ENCODE measurements at regions not wholly inside any gene's neighbourhood (a gene's known extent, or its start where the extent isn't known, plus 50 kb on each side); places are given as distances from the start of the nearest gene placed in this dataset.

DNA sequence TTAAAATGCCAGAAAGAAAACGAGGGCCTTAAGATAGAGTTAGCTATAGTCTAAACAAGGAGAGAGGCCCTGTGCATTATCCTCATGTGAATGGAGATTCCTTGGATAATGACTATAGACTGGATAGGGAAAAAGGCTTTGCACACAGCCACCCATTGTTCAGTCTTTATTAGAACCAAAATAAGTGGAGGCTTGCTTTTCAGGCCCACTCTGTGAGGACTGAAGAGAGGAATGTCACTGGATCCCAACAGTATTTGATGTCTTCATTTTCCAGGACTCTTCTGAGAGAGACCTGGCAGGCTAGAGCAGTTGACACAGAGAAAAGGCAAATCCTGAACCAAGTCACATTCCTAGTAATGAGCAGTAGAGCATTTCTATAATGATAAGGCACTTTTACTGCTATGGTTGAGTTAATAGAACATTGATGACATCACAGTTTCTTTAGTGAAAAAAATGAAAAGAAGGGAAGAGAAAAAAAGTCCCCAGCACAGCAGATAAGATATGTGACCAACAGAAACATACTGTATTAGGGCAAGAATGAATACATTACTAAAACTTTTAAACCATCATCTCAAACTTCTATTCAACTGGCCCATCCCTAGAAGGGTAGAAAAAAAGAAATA, 315.1 kb downstream of the EPHA7 start:
- TF ChIP-seq, protein P1, sequence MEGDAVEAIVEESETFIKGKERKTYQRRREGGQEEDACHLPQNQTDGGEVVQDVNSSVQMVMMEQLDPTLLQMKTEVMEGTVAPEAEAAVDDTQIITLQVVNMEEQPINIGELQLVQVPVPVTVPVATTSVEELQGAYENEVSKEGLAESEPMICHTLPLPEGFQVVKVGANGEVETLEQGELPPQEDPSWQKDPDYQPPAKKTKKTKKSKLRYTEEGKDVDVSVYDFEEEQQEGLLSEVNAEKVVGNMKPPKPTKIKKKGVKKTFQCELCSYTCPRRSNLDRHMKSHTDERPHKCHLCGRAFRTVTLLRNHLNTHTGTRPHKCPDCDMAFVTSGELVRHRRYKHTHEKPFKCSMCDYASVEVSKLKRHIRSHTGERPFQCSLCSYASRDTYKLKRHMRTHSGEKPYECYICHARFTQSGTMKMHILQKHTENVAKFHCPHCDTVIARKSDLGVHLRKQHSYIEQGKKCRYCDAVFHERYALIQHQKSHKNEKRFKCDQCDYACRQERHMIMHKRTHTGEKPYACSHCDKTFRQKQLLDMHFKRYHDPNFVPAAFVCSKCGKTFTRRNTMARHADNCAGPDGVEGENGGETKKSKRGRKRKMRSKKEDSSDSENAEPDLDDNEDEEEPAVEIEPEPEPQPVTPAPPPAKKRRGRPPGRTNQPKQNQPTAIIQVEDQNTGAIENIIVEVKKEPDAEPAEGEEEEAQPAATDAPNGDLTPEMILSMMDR (IDR thresholded peaks at IDR 0.05; ENCODE audit: low read depth, low read length, missing input control), result no peak
- TF ChIP-seq, protein P2, sequence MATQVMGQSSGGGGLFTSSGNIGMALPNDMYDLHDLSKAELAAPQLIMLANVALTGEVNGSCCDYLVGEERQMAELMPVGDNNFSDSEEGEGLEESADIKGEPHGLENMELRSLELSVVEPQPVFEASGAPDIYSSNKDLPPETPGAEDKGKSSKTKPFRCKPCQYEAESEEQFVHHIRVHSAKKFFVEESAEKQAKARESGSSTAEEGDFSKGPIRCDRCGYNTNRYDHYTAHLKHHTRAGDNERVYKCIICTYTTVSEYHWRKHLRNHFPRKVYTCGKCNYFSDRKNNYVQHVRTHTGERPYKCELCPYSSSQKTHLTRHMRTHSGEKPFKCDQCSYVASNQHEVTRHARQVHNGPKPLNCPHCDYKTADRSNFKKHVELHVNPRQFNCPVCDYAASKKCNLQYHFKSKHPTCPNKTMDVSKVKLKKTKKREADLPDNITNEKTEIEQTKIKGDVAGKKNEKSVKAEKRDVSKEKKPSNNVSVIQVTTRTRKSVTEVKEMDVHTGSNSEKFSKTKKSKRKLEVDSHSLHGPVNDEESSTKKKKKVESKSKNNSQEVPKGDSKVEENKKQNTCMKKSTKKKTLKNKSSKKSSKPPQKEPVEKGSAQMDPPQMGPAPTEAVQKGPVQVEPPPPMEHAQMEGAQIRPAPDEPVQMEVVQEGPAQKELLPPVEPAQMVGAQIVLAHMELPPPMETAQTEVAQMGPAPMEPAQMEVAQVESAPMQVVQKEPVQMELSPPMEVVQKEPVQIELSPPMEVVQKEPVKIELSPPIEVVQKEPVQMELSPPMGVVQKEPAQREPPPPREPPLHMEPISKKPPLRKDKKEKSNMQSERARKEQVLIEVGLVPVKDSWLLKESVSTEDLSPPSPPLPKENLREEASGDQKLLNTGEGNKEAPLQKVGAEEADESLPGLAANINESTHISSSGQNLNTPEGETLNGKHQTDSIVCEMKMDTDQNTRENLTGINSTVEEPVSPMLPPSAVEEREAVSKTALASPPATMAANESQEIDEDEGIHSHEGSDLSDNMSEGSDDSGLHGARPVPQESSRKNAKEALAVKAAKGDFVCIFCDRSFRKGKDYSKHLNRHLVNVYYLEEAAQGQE (IDR thresholded peaks at IDR 0.05), result no peak
- no peak for TF ChIP-seq RXRA (IDR thresholded peaks at IDR 0.05)
- TF ChIP-seq HNF4A (conservative IDR thresholded peaks at IDR 0.05), result no peak
- no peak for TF ChIP-seq TAF1 (conservative IDR thresholded peaks at IDR 0.05)
- TF ChIP-seq, protein P3, sequence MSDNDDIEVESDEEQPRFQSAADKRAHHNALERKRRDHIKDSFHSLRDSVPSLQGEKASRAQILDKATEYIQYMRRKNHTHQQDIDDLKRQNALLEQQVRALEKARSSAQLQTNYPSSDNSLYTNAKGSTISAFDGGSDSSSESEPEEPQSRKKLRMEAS (IDR thresholded peaks at IDR 0.05), result no peak
- no peak for TF ChIP-seq YY1 (IDR thresholded peaks at IDR 0.05)
- TF ChIP-seq, protein P4, sequence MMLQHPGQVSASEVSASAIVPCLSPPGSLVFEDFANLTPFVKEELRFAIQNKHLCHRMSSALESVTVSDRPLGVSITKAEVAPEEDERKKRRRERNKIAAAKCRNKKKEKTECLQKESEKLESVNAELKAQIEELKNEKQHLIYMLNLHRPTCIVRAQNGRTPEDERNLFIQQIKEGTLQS (IDR thresholded peaks at IDR 0.05), result no peak
- no peak for TF ChIP-seq HNF4G (IDR thresholded peaks at IDR 0.05)

Data from liver (tissue), 3 donors.